Neutrophil (primary cell): ENCODE measurements at regions not wholly inside any gene's neighbourhood (a gene's known extent, or its start where the extent isn't known, plus 50 kb on each side); places are given as distances from the start of the nearest gene placed in this dataset.

ENCODE experiments used
- H3K27ac ChIP-seq: fragments of 200-600 bp; sonication (generic); 2 replicates; pipeline ENCODE4 v1.5.1; 2016; ENCODE audit warnings: mild to moderate bottlenecking, moderate library complexity
- H3K27me3 ChIP-seq: fragments of 200-600 bp; sonication (generic); 2 replicates; pipeline ENCODE4 v1.6.0; 2016; ENCODE audit warnings: mild to moderate bottlenecking
- H3K36me3 ChIP-seq: fragments of 200-600 bp; sonication (generic); 2 replicates; pipeline ENCODE4 v1.5.1; 2017
- H3K4me1 ChIP-seq, 2 experiments: fragments of 200-600 bp in 1 of 2; sonication (generic) in 1 of 2; 1 replicate in 1 of 2; 2 replicates in 1 of 2; pipeline versions ENCODE4 v1.5.1 to v1.6.1; 2013 to 2016; ENCODE audit warnings: low read depth in 1 of 2, low read length in 1 of 2, mild to moderate bottlenecking in 1 of 2, moderate library complexity in 1 of 2; ENCODE audit not compliant: control insufficient read depth in 1 of 2, insufficient read depth in 1 of 2
- H3K4me3 ChIP-seq, 2 experiments: fragments of 200-600 bp in 1 of 2; sonication (generic) in 1 of 2; 1 replicate in 1 of 2; 2 replicates in 1 of 2; pipeline ENCODE4 v1.5.1; 2013 to 2016; ENCODE audit warnings: low read depth in 1 of 2, low read length in 1 of 2, mild to moderate bottlenecking in 1 of 2, moderate library complexity in 1 of 2
- H3K9me3 ChIP-seq: fragments of 200-600 bp; sonication (generic); 2 replicates; pipeline ENCODE4 v1.5.1; 2016
- TF ChIP-seq, protein P1 (sequence below): fragments of 200-600 bp; sonication (generic); IDR thresholded peaks from 2 replicates; pipeline ENCODE4 v1.5.1; 2016; ENCODE audit warnings: antibody characterized with exemption

DNA sequence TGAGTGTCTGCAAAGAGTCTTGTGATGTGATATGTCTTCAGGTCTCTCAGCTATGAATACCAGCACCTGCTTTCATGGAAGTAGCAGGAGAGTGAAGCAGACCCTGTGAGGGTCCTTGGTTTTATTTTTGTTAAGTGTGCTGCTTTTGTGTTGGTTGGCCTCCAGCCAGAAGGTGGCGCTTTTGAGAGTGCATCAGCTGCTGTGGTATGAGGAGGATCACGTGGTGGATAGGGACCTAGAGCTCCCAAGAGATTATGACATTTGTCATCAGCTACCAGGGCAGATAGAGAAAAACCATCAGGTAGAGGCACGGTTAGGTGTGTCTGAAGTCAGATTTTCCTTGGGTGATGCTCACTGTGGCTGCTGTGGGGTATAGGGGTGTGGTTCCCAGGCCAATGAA is 1232.1 kb downstream of the MRPL39 start:
- Histone ChIP-seq H3K36me3 (no peaks in the 10 kb centered on the region), H3K4me1 (no peaks in the 10 kb centered on the region), H3K9me3 (no peaks in the 10 kb centered on the region), H3K27ac (no peak overlapping the region), H3K4me3 (no peak overlapping the region), H3K27me3 (no peaks in the 10 kb centered on the region)
- TF ChIP-seq, protein P1, sequence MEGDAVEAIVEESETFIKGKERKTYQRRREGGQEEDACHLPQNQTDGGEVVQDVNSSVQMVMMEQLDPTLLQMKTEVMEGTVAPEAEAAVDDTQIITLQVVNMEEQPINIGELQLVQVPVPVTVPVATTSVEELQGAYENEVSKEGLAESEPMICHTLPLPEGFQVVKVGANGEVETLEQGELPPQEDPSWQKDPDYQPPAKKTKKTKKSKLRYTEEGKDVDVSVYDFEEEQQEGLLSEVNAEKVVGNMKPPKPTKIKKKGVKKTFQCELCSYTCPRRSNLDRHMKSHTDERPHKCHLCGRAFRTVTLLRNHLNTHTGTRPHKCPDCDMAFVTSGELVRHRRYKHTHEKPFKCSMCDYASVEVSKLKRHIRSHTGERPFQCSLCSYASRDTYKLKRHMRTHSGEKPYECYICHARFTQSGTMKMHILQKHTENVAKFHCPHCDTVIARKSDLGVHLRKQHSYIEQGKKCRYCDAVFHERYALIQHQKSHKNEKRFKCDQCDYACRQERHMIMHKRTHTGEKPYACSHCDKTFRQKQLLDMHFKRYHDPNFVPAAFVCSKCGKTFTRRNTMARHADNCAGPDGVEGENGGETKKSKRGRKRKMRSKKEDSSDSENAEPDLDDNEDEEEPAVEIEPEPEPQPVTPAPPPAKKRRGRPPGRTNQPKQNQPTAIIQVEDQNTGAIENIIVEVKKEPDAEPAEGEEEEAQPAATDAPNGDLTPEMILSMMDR = no peak

DNA sequence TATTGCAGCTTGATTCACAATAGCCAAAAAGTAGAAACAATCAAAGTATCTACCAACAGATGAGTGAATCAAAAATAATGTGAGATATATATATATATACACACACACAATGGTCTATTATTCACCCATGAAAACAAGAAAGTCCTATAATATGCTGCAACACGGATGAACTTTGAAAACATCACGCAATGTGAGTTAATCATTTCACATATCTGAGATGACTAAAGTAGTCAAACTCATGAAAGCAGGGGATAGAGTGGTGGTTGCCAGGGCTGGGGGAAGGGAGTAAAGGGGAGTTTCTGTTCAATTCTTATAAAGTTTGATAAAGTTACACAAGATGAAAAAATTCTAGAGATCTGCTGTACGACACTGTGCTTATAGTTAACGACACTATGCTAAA is 1234.8 kb downstream of the MRPL39 start:
- Histone ChIP-seq H3K27me3 (no peaks in the 10 kb centered on the region), H3K27ac (no peak overlapping the region), H3K4me3 (no peak overlapping the region), H3K4me1 (no peaks in the 10 kb centered on the region), H3K36me3 (no peaks in the 10 kb centered on the region), H3K9me3 (no peaks in the 10 kb centered on the region)
- TF ChIP-seq, protein P1 = no peak

DNA sequence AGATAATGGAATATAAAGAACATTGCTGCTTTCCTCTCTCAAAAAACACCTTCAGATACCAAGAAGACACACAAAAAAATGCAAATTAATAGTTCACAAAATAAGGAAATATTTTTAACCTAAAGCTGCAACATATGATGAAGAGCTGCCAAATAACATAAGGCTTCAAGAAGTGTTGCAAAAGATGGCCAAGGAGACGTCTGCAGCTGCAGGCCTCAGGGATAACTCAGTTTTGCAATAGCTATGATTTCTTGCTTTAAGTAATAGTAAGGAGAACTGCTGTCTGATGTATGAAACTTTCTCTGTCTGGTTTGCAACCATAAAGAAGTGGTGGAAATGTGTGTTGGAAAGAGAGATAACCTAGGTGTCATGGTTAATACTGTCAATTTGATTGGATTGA is 1237.5 kb downstream of the MRPL39 start:
- Histone ChIP-seq H3K27ac (no peak overlapping the region), H3K9me3 (no peaks in the 10 kb centered on the region), H3K27me3 (no peaks in the 10 kb centered on the region), H3K36me3 (no peaks in the 10 kb centered on the region), H3K4me1 (no peaks in the 10 kb centered on the region), H3K4me3 (no peak overlapping the region)
- TF ChIP-seq, protein P1 = no peak

DNA sequence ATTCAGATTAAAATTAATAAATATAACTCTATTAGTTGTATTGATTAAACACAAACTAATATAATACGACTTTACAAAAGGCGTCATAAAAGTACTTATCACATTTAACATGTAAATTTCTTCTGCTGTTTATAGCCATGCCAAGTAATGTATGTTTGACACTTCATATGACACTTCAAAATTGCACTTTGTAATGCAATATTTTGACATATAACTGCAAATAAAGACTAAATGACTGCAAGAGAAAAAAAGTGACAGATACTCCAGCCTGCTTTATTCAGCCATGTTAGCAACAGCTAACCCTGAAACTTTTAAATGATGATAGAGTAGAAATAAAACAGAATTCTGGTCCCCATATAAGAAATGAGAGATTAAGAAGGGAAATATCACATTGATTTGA is 1238.0 kb downstream of the MRPL39 start:
- no peaks in the 10 kb centered on the region for H3K36me3 ChIP-seq
- H3K27me3 ChIP-seq = no peaks in the 10 kb centered on the region
- H3K9me3 ChIP-seq = no peaks in the 10 kb centered on the region
- H3K27ac ChIP-seq = no peak overlapping the region
- TF ChIP-seq, protein P1 = no peak
- no peaks in the 10 kb centered on the region for H3K4me1 ChIP-seq
- no peak overlapping the region for H3K4me3 ChIP-seq

DNA sequence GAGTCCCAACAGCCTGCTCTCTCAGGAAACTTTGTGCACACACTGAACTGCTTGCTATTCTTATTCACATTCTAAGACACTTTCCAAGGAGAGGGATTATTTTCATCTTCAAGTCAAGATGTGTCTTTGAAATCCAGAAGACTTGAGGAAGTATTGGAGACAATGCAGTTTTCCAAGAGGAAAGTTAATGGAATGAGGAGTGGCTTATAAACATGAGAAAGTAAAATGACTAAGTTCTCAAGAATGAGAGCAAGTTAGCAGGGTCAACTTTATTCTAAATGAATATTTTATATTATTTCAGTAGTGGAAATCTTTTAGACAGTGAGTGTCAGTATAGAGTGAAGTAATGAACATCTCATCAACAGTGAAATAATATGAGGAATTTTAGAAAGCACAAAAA is 1239.3 kb downstream of the MRPL39 start:
- Histone ChIP-seq H3K27ac (no peak overlapping the region), H3K27me3 (no peaks in the 10 kb centered on the region), H3K36me3 (no peaks in the 10 kb centered on the region), H3K4me1 (no peaks in the 10 kb centered on the region), H3K9me3 (no peaks in the 10 kb centered on the region), H3K4me3 (no peak overlapping the region)
- TF ChIP-seq, protein P1 = no peak

DNA sequence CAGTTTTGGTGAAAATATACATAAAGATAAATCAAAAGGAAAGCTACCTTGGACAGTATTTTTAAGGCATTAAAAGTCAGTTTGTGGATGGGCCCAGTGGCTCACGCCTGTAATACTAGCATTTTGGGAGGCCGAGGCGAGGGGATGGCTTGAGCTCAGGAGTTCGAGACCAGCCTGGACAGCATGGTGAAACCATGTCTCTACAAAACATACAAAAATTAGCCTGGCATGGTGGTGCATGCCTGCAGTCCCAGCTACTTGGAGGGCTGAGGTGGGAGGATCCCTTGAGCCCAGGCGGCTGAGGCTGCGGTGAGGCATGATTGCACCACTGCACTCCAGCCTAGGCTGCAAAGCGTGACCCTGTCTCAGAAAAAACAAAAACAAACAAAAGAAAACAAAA is 1253.8 kb downstream of the MRPL39 start:
- no peaks in the 10 kb centered on the region for H3K36me3 ChIP-seq
- H3K9me3 ChIP-seq = no peaks in the 10 kb centered on the region
- no peak overlapping the region for H3K27ac ChIP-seq
- no peaks in the 10 kb centered on the region for H3K4me1 ChIP-seq
- no peak overlapping the region for H3K4me3 ChIP-seq
- TF ChIP-seq, protein P1 = no peak
- no peaks in the 10 kb centered on the region for H3K27me3 ChIP-seq
